ENCODE measurements at regions not wholly inside any gene's neighbourhood (a gene's known extent, or its start where the extent isn't known, plus 50 kb on each side); places are given as distances from the start of the nearest gene placed in this dataset.

DNA sequence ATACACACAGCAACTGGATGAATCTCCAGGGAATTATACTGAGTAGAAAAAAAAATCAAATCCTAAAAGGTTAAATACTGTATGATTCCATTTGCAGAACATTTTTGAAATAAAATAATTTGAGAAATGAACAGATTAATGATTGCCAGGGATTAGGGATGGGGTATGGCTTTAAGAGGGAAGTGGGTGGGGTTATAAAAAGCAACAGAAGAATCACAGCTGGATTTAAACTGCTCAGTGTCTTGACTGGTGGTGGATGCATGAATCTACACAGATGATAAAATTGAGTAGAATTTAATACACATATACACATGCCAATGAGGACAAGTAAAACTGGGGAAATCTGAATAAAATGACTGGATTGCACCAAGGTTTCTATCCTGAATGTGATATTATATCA, 79.7 kb upstream of the GOLGA8B start:
- H3K27me3 ChIP-seq (ENCODE audit: control insufficient read depth in 2 of 2, insufficient read depth in 2 of 2, low read length in 2 of 2) = no peaks in the 10 kb centered on the region
- H3K9me3 ChIP-seq (replicated peaks; ENCODE audit: control insufficient read depth, insufficient read depth, low read length) = no peaks in the 10 kb centered on the region
- no TSS peak for BruUV-seq (replicated peaks)
- H3K36me3 ChIP-seq (ENCODE audit: control insufficient read depth in 2 of 2, extremely low read depth in 1 of 2, insufficient read depth in 2 of 2, low read length in 2 of 2) = no peaks in the 10 kb centered on the region
- ChIA-PET CTCF (interaction anchor here (0.9 to 1.3 kb wide), 4 partner anchors 23 to 257 kb away, joined by 3 to 4 read pairs (median 3); no protein-coding TSS in a partner anchor), POLR2A (no interaction called here)
- H3K4me3 ChIP-seq (replicated peaks in 1 of 3; ENCODE audit: insufficient read depth in 1 of 3, low read depth in 1 of 3, low read length in 3 of 3) = no peak overlapping the region
- FAIRE-seq = no peak
- no peak overlapping the region for H3K4me2 ChIP-seq (ENCODE audit: insufficient read depth, low read length)
- no peaks in the 10 kb centered on the region for H3K79me2 ChIP-seq (ENCODE audit: control insufficient read depth, insufficient read depth, low read length)
- intact Hi-C loops (cut with micrococcal nuclease) = no loop called here
- no peak overlapping the region for H3K27ac ChIP-seq (ENCODE audit: insufficient read depth, low read depth, low read length)
- no peaks in the 10 kb centered on the region for H3K9me1 ChIP-seq (replicated peaks; ENCODE audit: control insufficient read depth, extremely low read depth, insufficient read depth, low read length)
- no peak overlapping the region for H2AFZ ChIP-seq (ENCODE audit: low read depth, low read length)
- no peak for TF ChIP-seq GATA2 (IDR thresholded peaks at IDR 0.05; ENCODE audit: insufficient read depth, insufficient read length, low read depth, low read length)
- no peak for TF ChIP-seq JUN (IDR thresholded peaks at IDR 0.05; ENCODE audit: borderline replicate concordance, insufficient read depth, insufficient read length, low read depth)
- TF ChIP-seq FOS (IDR thresholded peaks at IDR 0.05; ENCODE audit: borderline replicate concordance, insufficient read depth, low read length) = no peak
- no peak for TF ChIP-seq MYC (IDR thresholded peaks at IDR 0.05; ENCODE audit: low read depth, low read length)
- no peak for TF ChIP-seq POLR2AphosphoS5 (IDR thresholded peaks at IDR 0.05; ENCODE audit: insufficient read depth, low read depth, low read length)
- TF ChIP-seq EZH2 (IDR thresholded peaks at IDR 0.05; ENCODE audit: borderline replicate concordance, low read depth, low read length, severe bottlenecking) = no peak
- TF ChIP-seq, protein P1, sequence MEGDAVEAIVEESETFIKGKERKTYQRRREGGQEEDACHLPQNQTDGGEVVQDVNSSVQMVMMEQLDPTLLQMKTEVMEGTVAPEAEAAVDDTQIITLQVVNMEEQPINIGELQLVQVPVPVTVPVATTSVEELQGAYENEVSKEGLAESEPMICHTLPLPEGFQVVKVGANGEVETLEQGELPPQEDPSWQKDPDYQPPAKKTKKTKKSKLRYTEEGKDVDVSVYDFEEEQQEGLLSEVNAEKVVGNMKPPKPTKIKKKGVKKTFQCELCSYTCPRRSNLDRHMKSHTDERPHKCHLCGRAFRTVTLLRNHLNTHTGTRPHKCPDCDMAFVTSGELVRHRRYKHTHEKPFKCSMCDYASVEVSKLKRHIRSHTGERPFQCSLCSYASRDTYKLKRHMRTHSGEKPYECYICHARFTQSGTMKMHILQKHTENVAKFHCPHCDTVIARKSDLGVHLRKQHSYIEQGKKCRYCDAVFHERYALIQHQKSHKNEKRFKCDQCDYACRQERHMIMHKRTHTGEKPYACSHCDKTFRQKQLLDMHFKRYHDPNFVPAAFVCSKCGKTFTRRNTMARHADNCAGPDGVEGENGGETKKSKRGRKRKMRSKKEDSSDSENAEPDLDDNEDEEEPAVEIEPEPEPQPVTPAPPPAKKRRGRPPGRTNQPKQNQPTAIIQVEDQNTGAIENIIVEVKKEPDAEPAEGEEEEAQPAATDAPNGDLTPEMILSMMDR (IDR thresholded peaks at IDR 0.05; ENCODE audit: extremely low read depth in 1 of 2, insufficient read depth in 1 of 2, low read depth in 1 of 2, low read length in 2 of 2) = no peak
- TF ChIP-seq POLR2A (IDR thresholded peaks at IDR 0.05; ENCODE audit: low read depth, low read length) = no peak
- TF ChIP-seq, protein P2, sequence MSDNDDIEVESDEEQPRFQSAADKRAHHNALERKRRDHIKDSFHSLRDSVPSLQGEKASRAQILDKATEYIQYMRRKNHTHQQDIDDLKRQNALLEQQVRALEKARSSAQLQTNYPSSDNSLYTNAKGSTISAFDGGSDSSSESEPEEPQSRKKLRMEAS (IDR thresholded peaks at IDR 0.05; ENCODE audit: insufficient read depth, insufficient read length) = no peak
- dilution Hi-C loops (cut with MboI; ENCODE audit: extremely low pct_ligation_motif_present, low sequenced_read_pairs) = no loop called here
- H4K20me1 ChIP-seq (replicated peaks; ENCODE audit: control insufficient read depth, extremely low read depth, insufficient read depth, low read length) = no peaks in the 10 kb centered on the region
- DNase-seq (ENCODE audit: low read depth, low spot score) = no peak
- no peak overlapping the region for H3K9ac ChIP-seq (replicated peaks; ENCODE audit: extremely low read depth, insufficient read depth, low read length)
- H3K4me1 ChIP-seq (ENCODE audit: control insufficient read depth, extremely low read depth, insufficient read depth, low read length) = peaks cover 11% of the 10 kb centered on the region
